ENCODE measurements at regions not wholly inside any gene's neighbourhood (a gene's known extent, or its start where the extent isn't known, plus 50 kb on each side); places are given as distances from the start of the nearest gene placed in this dataset.

GRCh38 chr2:52886556-52886955 is 881.0 kb upstream of the CHAC2 start:
- H3K27me3 ChIP-seq (replicated peaks; ENCODE audit: insufficient read depth, low read length): no peaks in the 10 kb centered on the region
- H3K4me2 ChIP-seq (ENCODE audit: low read depth, low read length): no peak overlapping the region
- H3K36me3 ChIP-seq (replicated peaks; ENCODE audit: insufficient read depth, low read length): no peaks in the 10 kb centered on the region
- H3K4me1 ChIP-seq (ENCODE audit: low read length): no peaks in the 10 kb centered on the region
- no peak overlapping the region for H3K4me3 ChIP-seq (ENCODE audit: low read length)
- H2AFZ ChIP-seq (ENCODE audit: low read length): no peak overlapping the region
- no peaks in the 10 kb centered on the region for H3F3A ChIP-seq (ENCODE audit: insufficient read depth, low read length)
- no peaks in the 10 kb centered on the region for H3K9me2 ChIP-seq (replicated peaks; ENCODE audit: insufficient read depth, low read length)
- H3K27ac ChIP-seq (ENCODE audit: low read length): no peak overlapping the region
- no peak for DNase-seq
- no peaks in the 10 kb centered on the region for H3K9me3 ChIP-seq (replicated peaks; ENCODE audit: insufficient read depth, low read length)
- no peaks in the 10 kb centered on the region for H3K79me2 ChIP-seq (ENCODE audit: low read length)
- no peaks in the 10 kb centered on the region for H4K20me1 ChIP-seq (ENCODE audit: insufficient read depth, low read length)
- TF ChIP-seq EZH2 (optimal IDR thresholded peaks at IDR 0.05; ENCODE audit: low read depth, low read length) (no peak), CTCF (IDR thresholded peaks at IDR 0.05; ENCODE audit: low read length) (no peak), EZH2phosphoT487 (IDR thresholded peaks at IDR 0.05; ENCODE audit: low read length) (no peak)
- no peak overlapping the region for H3K9ac ChIP-seq (ENCODE audit: low read length)

- Histone ChIP-seq H3K27me3 (replicated peaks; ENCODE audit: insufficient read depth, low read length) (no peaks in the 10 kb centered on the region), H3K9ac (ENCODE audit: low read length) (no peak overlapping the region), H3F3A (ENCODE audit: insufficient read depth, low read length) (no peaks in the 10 kb centered on the region), H3K4me3 (ENCODE audit: low read length) (no peak overlapping the region), H3K36me3 (replicated peaks; ENCODE audit: insufficient read depth, low read length) (no peaks in the 10 kb centered on the region), H3K4me1 (ENCODE audit: low read length) (no peaks in the 10 kb centered on the region), H3K9me2 (replicated peaks; ENCODE audit: insufficient read depth, low read length) (no peaks in the 10 kb centered on the region), H2AFZ (ENCODE audit: low read length) (no peak overlapping the region), H3K79me2 (ENCODE audit: low read length) (no peaks in the 10 kb centered on the region), H3K9me3 (replicated peaks; ENCODE audit: insufficient read depth, low read length) (no peaks in the 10 kb centered on the region), H3K4me2 (ENCODE audit: low read depth, low read length) (no peak overlapping the region), H3K27ac (ENCODE audit: low read length) (no peak overlapping the region), H4K20me1 (ENCODE audit: insufficient read depth, low read length) (no peaks in the 10 kb centered on the region)
- DNase-seq: no peak
- no peak for TF ChIP-seq EZH2 (optimal IDR thresholded peaks at IDR 0.05; ENCODE audit: low read depth, low read length)
- TF ChIP-seq EZH2phosphoT487 (IDR thresholded peaks at IDR 0.05; ENCODE audit: low read length): no peak
- TF ChIP-seq CTCF (IDR thresholded peaks at IDR 0.05; ENCODE audit: low read length): no peak
These were observed 882.7 kb upstream of the CHAC2 start for GRCh38 chr2:52884761-52885352.

- Histone ChIP-seq H3K27me3 (replicated peaks; ENCODE audit: insufficient read depth, low read length) (no peaks in the 10 kb centered on the region), H3F3A (ENCODE audit: insufficient read depth, low read length) (no peaks in the 10 kb centered on the region), H3K4me3 (ENCODE audit: low read length) (no peak overlapping the region), H3K36me3 (replicated peaks; ENCODE audit: insufficient read depth, low read length) (no peaks in the 10 kb centered on the region), H4K20me1 (ENCODE audit: insufficient read depth, low read length) (no peaks in the 10 kb centered on the region), H3K9me3 (replicated peaks; ENCODE audit: insufficient read depth, low read length) (no peaks in the 10 kb centered on the region), H3K27ac (ENCODE audit: low read length) (no peak overlapping the region), H2AFZ (ENCODE audit: low read length) (no peak overlapping the region), H3K9me2 (replicated peaks; ENCODE audit: insufficient read depth, low read length) (no peaks in the 10 kb centered on the region), H3K4me1 (ENCODE audit: low read length) (no peaks in the 10 kb centered on the region), H3K79me2 (ENCODE audit: low read length) (no peaks in the 10 kb centered on the region), H3K4me2 (ENCODE audit: low read depth, low read length) (no peak overlapping the region), H3K9ac (ENCODE audit: low read length) (no peak overlapping the region)
- no peak for DNase-seq
- no peak for TF ChIP-seq EZH2 (optimal IDR thresholded peaks at IDR 0.05; ENCODE audit: low read depth, low read length)
These were observed 884.6 kb upstream of the CHAC2 start for GRCh38 chr2:52882974-52883373.

GRCh38 chr2:52881606-52882005 is 886.0 kb upstream of the CHAC2 start:
- TF ChIP-seq CTCF (IDR thresholded peaks at IDR 0.05; ENCODE audit: low read length) (no peak), EZH2 (optimal IDR thresholded peaks at IDR 0.05; ENCODE audit: low read depth, low read length) (no peak), EZH2phosphoT487 (IDR thresholded peaks at IDR 0.05; ENCODE audit: low read length) (no peak)

More at GRCh38 chr2:52881606-52882005, 886.0 kb upstream of the CHAC2 start:
- no peaks in the 10 kb centered on the region for H3K27me3 ChIP-seq (replicated peaks; ENCODE audit: insufficient read depth, low read length)
- no peak overlapping the region for H2AFZ ChIP-seq (ENCODE audit: low read length)
- no peak overlapping the region for H3K9ac ChIP-seq (ENCODE audit: low read length)
- H3K4me2 ChIP-seq (ENCODE audit: low read depth, low read length): no peak overlapping the region
- H3K4me1 ChIP-seq (ENCODE audit: low read length): no peaks in the 10 kb centered on the region
- no peak for DNase-seq
- no peaks in the 10 kb centered on the region for H3K79me2 ChIP-seq (ENCODE audit: low read length)
- H3K9me2 ChIP-seq (replicated peaks; ENCODE audit: insufficient read depth, low read length): no peaks in the 10 kb centered on the region
- H3K36me3 ChIP-seq (replicated peaks; ENCODE audit: insufficient read depth, low read length): no peaks in the 10 kb centered on the region
- no peaks in the 10 kb centered on the region for H4K20me1 ChIP-seq (ENCODE audit: insufficient read depth, low read length)
- H3K27ac ChIP-seq (ENCODE audit: low read length): no peak overlapping the region
- H3K9me3 ChIP-seq (replicated peaks; ENCODE audit: insufficient read depth, low read length): no peaks in the 10 kb centered on the region
- H3F3A ChIP-seq (ENCODE audit: insufficient read depth, low read length): no peaks in the 10 kb centered on the region
- no peak overlapping the region for H3K4me3 ChIP-seq (ENCODE audit: low read length)
